CD4-positive, alpha-beta T cell (primary cell): ENCODE measurements at regions not wholly inside any gene's neighbourhood (a gene's known extent, or its start where the extent isn't known, plus 50 kb on each side); places are given as distances from the start of the nearest gene placed in this dataset.
"Not testable (repeated sequence)": the region's sequence is repeated elsewhere in the genome, so short reads cannot be mapped to it uniquely, and the experiment has no call there.

ENCODE experiments used
- ATAC-seq: fragments of 200-7000 bp; cut with Tn5 transposase; one replicate; pipeline ENCODE4 v1.10.0; 2022; ENCODE audit warnings: mild to moderate bottlenecking; ENCODE audit not compliant: poor library complexity
- CTCF ChIA-PET: fragments of 350-600 bp; sonication (Branson Sonifier 250); formaldehyde crosslinking; loops from one replicate; lab custom pipeline; 2021; ENCODE audit warnings: antibody characterized with exemption, inconsistent platforms; lab: Charles Lee
- POLR2A ChIA-PET: fragments of 350-600 bp; sonication (Branson Sonifier 250); formaldehyde crosslinking; loops from one replicate; lab custom pipeline; 2021; ENCODE audit warnings: antibody characterized with exemption, inconsistent platforms; lab: Charles Lee
- DNase-seq, 14 experiments: peaks; one replicate each; pipeline ENCODE4 v3.0.0-alpha.2; 2013 to 2020; ENCODE audit warnings: mixed read lengths in 2 of 14
- H3K27ac ChIP-seq, 2 donors: one replicate each; pipeline versions ENCODE4 v1.5.1 to v1.7.0; 2013; ENCODE audit warnings: low read length in 2 of 2, low read depth in 1 of 2, mild to moderate bottlenecking in 1 of 2
- H3K27me3 ChIP-seq, 2 experiments: 1 replicate in 1 of 2; 2 replicates in 1 of 2; pipeline versions ENCODE4 v1.6.1 to v1.7.0; 2013; ENCODE audit warnings: low read length in 2 of 2, control low read depth in 1 of 2, mild to moderate bottlenecking in 1 of 2, moderate library complexity in 1 of 2; ENCODE audit not compliant: insufficient read depth in 2 of 2, control insufficient read depth in 1 of 2
- H3K36me3 ChIP-seq: one replicate; pipeline ENCODE4 v1.6.1; 2013; ENCODE audit warnings: low read length, control low read depth; ENCODE audit not compliant: insufficient read depth
- H3K4me1 ChIP-seq: one replicate; pipeline ENCODE4 v1.6.1; 2013; ENCODE audit warnings: low read length, control low read depth; ENCODE audit not compliant: insufficient read depth
- H3K4me3 ChIP-seq: one replicate; pipeline ENCODE4 v1.5.1; 2013; ENCODE audit warnings: mild to moderate bottlenecking, low read length, moderate library complexity
- H3K9me3 ChIP-seq, 2 experiments: 1 replicate in 1 of 2; 2 replicates in 1 of 2; pipeline versions ENCODE4 v1.6.1 to v1.7.0; 2013; ENCODE audit warnings: low read length in 2 of 2, mild to moderate bottlenecking in 2 of 2, control low read depth in 1 of 2, moderate library complexity in 1 of 2; ENCODE audit not compliant: control insufficient read depth in 1 of 2, insufficient read depth in 1 of 2
- H3K27ac Mint-ChIP-seq: one replicate; pipeline ENCODE4 v1.8.0; 2020; ENCODE audit warnings: mixed read lengths
- H3K27me3 Mint-ChIP-seq: one replicate; pipeline ENCODE4 v1.8.0; 2021; ENCODE audit warnings: mixed read lengths
- H3K36me3 Mint-ChIP-seq: one replicate; pipeline ENCODE4 v1.8.0; 2021; ENCODE audit warnings: low read depth, mixed read lengths
- H3K4me1 Mint-ChIP-seq: one replicate; pipeline ENCODE4 v1.8.0; 2021; ENCODE audit warnings: low read depth, mixed read lengths
- H3K4me3 Mint-ChIP-seq: one replicate; pipeline ENCODE4 v1.8.0; 2020; ENCODE audit warnings: mild to moderate bottlenecking, mixed read lengths
- H3K9me3 Mint-ChIP-seq: one replicate; pipeline ENCODE4 v1.8.0; 2020; ENCODE audit warnings: mixed read lengths
- CTCF ChIP-seq: fragments of 200-600 bp; IDR thresholded peaks from one replicate; pipeline ENCODE4 v1.8.0; 2022; ENCODE audit warnings: antibody characterized with exemption, mild to moderate bottlenecking
- intact Hi-C, 2 experiments: fragments of 100-400 bp; cut with DNase I in 1 of 2; cut with micrococcal nuclease in 1 of 2; formaldehyde crosslinking; loops; one replicate each; pipeline versions ENCODE4 v1.15.1 to v1.9.0; 2023 to 2025; cut with DNase I, micrococcal nuclease

DNA sequence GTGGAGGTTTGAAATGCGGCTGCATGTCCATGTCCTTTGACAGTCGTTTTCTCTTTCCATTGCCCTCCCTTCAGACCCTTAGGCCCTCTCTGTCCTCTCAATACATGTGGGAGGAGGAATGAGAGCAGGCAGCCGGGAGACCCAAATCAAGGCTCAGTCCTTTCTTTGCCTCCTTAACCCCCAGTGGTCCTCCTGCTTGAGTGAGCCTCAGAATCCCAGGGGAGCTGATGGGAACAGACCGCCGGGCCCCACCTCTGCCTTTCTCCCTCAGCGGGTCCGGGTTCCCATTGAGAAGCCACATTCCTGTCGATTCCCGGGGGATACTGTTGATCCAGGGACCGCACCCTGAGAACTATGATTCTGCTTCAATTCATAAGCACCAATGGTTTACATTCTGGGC, 77.9 kb upstream of the RFLNA start:
- ATAC-seq (no peak), DNase-seq (no peak)
- ChIA-PET POLR2A (no interaction called here), CTCF (no interaction called here)
- Histone ChIP-seq H3K27me3 (peaks cover 0 to 7% of the 10 kb centered on the region in 2 experiments), H3K4me3 (no peak overlapping the region), H3K36me3 (no peaks in the 10 kb centered on the region), H3K9me3 (peaks cover 13 to 36% of the 10 kb centered on the region in 2 experiments), H3K27ac (no peak overlapping the region), H3K4me1 (no peaks in the 10 kb centered on the region)
- H3K4me1 Mint-ChIP-seq, result no peaks in the 10 kb centered on the region
- no peak overlapping the region for H3K4me3 Mint-ChIP-seq
- no peak overlapping the region for H3K27ac Mint-ChIP-seq
- no peak for TF ChIP-seq CTCF
- intact Hi-C loops, result no loop called here
- peaks cover 8% of the 10 kb centered on the region for H3K27me3 Mint-ChIP-seq
- no peaks in the 10 kb centered on the region for H3K36me3 Mint-ChIP-seq
- no peaks in the 10 kb centered on the region for H3K9me3 Mint-ChIP-seq

DNA sequence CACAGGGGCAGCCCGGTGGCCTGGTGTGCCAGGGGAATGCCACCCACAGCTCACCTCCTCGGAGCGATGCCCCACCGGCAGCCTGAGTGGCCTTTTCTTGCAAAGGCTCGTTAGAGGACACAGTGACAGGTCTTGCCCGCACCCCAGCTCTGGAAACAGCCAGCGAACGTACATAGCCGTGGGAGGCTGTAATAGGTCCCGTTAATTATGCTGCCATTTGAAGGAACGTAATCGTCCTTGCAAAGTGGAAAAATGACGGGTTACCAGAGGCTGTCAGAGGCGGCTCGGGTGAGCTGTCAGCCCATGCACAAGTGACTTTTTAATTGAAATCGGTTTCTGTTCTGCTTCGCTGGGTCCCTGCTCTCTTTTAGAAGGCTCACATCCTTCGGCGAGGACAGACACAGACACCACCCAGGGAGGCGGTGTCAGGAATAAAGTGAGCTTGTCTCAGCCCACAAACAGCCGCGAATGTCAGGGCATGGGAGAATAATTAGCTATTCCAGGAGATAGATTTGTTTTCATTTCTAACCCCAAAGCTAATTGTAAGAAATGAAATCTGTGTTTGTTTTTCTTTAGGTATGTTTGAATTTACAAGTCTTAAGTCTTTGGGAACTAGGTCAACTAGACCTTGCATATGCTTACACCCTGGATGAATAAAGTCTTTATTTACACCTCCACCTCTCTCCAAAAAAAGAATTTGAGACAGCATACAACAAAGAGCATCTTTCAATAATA, 77.2 kb upstream of the RFLNA start:
- no peaks in the 10 kb centered on the region for H3K36me3 Mint-ChIP-seq
- H3K27ac Mint-ChIP-seq, result no peak overlapping the region
- intact Hi-C loops, result no loop called here
- ChIA-PET CTCF (no interaction called here), POLR2A (no interaction called here)
- peaks cover 13 to 31% of the 10 kb centered on the region in 2 experiments for H3K9me3 ChIP-seq
- H3K4me3 Mint-ChIP-seq, result no peak overlapping the region
- H3K4me1 ChIP-seq, result no peaks in the 10 kb centered on the region
- TF ChIP-seq CTCF, result no peak
- no peaks in the 10 kb centered on the region for H3K36me3 ChIP-seq
- no peak overlapping the region for H3K27ac ChIP-seq
- H3K27me3 ChIP-seq, result peaks cover 0 to 9% of the 10 kb centered on the region in 2 experiments
- ATAC-seq (no peak), DNase-seq (no peak)
- H3K4me1 Mint-ChIP-seq, result no peaks in the 10 kb centered on the region
- no peaks in the 10 kb centered on the region for H3K9me3 Mint-ChIP-seq
- no peak overlapping the region for H3K4me3 ChIP-seq
- peaks cover 11% of the 10 kb centered on the region for H3K27me3 Mint-ChIP-seq

DNA sequence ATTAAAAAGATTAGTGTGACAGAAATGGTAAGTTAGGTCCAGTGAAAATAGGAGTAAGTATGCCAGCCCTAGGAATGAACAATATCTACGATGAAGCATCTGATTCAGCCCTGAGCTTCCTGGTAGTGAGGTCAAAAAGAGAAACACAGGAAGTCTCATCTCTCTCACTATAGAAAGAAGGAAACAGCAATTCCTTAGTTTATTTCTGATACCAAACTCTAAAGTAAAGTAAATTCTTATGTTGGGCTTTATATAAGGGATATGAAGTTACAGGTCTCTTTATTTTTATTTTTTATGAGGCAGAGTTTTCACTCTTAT, 76.7 kb upstream of the RFLNA start:
- Mint-ChIP-seq H3K27me3 (peaks cover 11% of the 10 kb centered on the region), H3K36me3 (no peaks in the 10 kb centered on the region), H3K4me3 (no peak overlapping the region), H3K4me1 (no peaks in the 10 kb centered on the region), H3K27ac (no peak overlapping the region), H3K9me3 (no peaks in the 10 kb centered on the region)
- TF ChIP-seq CTCF, result no peak
- CTCF ChIA-PET, result no interaction called here
- H3K9me3 ChIP-seq, result peaks cover 13 to 31% of the 10 kb centered on the region in 2 experiments
- no peak overlapping the region for H3K4me3 ChIP-seq
- DNase-seq (no peak), ATAC-seq (no peak)
- intact Hi-C loops, result no loop called here
- H3K36me3 ChIP-seq, result no peaks in the 10 kb centered on the region
- H3K27me3 ChIP-seq, result peaks cover 0 to 9% of the 10 kb centered on the region in 2 experiments
- POLR2A ChIA-PET, result no interaction called here
- H3K4me1 ChIP-seq, result no peaks in the 10 kb centered on the region
- H3K27ac ChIP-seq, result no peak overlapping the region

- peaks cover 13 to 31% of the 10 kb centered on the region in 2 experiments for H3K9me3 ChIP-seq
- intact Hi-C loops, H3K4me3 ChIP-seq, H3K4me1 ChIP-seq, H3K4me3 Mint-ChIP-seq, H3K36me3 Mint-ChIP-seq, H3K27ac Mint-ChIP-seq, DNase-seq, ATAC-seq, H3K36me3 ChIP-seq, CTCF ChIA-PET, H3K27ac ChIP-seq, H3K27me3 ChIP-seq, H3K9me3 Mint-ChIP-seq, POLR2A ChIA-PET, H3K4me1 Mint-ChIP-seq: not testable (repeated sequence)
- peaks cover 11% of the 10 kb centered on the region for H3K27me3 Mint-ChIP-seq
These were observed 76.2 kb upstream of the RFLNA start for GRCh38 chr12:124218650-124219049.
